HG02943 (cell line): ENCODE measurements at regions not wholly inside any gene's neighbourhood (a gene's known extent, or its start where the extent isn't known, plus 50 kb on each side); places are given as distances from the start of the nearest gene placed in this dataset.

ENCODE experiments used
- ATAC-seq: cut with Tn5 transposase; IDR thresholded peaks from one replicate; pipeline ENCODE4 v1.9.1; 2021; ENCODE audit warnings: mild to moderate bottlenecking, low read depth, moderate library complexity; ENCODE audit not compliant: unreplicated experiment

GRCh38 chr4:20575486-20575885, 124.8 kb upstream of the PACRGL start:
- no peak for ATAC-seq

DNA sequence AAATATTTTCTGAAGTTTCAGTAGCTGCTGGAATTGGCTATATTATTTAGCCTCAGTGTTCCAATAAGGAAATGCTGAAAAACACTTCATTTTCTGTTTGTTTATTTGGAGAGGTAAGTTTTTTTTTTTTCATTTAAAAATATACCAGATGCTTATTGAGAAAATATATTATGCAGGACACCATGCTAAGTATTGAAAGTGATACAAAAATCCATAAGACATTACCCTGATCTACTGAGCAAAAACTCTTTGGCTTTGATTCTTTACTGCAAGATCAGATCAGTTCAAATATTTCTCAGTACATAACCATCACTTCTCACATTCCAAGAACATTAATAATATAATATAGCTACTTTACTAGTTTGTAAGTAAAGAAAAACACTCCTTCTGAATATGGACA, 123.4 kb upstream of the PACRGL start:
- ATAC-seq: no peak

DNA sequence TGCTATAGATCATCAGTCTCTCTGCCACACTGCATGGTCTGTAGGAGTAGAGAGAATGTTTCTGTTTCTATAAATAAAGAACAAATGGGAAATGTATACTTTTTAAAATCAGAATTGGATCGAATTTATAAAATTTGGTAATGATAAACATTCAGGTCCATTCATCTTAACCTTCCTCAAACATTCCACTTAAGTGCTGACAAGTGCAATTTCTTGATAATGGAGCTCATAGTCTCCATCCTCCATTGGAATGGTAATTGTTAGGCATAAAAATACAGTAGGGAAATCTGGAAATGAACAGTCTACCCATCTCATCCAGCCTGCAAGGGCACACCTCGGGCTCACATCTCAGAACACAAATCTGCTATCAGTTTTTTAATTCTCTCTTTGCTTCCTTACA, 122.6 kb upstream of the PACRGL start:
- ATAC-seq: no peak

GRCh38 chr4:20580907-20581306, 119.4 kb upstream of the PACRGL start:
- ATAC-seq: no peak

DNA sequence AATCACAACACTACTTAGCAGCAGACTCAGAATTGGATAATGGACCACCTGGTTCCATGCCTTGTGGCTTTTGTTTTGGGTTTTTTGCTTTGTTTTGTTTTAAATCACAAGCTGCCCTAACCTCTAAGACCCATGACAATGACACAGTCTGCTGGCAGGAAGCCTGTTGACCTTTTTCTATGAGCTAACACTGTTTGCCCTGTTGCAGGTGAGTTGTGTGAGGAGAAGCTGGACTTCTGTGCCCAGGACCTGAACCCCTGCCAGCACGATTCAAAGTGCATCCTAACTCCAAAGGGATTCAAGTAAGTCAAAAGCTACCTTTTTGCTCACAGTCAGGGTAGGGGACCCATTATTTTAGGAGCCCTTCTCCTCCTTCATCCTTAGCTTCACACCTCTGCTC, 110.8 kb upstream of the PACRGL start:
- ATAC-seq: no peak

GRCh38 chr4:20590849-20591248, 109.4 kb upstream of the PACRGL start:
- no peak for ATAC-seq

DNA sequence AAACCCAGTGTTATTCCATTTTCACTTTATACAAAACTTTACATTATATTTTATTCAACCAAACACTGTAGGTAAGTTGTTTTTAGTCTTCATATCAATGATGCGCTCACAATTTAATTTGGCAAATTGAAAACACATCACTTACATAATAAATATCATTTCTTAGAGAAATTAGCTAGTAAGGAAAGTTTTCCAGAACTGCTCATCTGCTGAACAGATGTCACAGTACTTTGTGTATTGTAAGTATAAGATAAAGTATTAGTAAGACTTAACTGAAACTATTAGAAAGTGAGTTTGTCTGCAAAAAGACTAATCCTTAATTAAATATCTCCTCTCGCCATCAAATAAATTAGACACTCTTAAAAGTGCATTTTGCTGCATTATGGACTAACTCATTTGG, 108.7 kb upstream of the PACRGL start:
- no peak for ATAC-seq

DNA sequence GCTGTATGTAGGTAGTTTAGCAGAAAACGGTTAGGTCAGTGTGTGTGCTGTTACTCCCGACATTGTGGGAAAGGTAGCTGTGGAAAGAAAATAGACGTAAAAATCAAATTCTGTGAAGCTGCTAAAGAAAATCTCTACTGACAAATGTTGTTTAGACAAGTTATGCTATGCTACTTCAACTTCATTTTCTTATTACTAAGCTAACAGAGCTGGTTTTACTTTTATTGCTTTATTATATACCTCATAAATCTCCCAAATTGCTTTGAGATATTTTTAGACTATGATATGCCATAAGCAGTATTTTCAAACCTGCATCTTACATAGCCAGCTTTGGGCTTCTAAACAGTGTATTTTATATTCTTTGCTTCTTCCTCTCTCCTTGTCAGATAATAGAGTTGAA, 108.2 kb upstream of the PACRGL start:
- ATAC-seq: no peak

- no peak for ATAC-seq
Observed at GRCh38 chr4:20592663-20593062, 107.6 kb upstream of the PACRGL start.

- no peak for ATAC-seq
Observed at GRCh38 chr4:20598626-20599025, 101.6 kb upstream of the PACRGL start.

DNA sequence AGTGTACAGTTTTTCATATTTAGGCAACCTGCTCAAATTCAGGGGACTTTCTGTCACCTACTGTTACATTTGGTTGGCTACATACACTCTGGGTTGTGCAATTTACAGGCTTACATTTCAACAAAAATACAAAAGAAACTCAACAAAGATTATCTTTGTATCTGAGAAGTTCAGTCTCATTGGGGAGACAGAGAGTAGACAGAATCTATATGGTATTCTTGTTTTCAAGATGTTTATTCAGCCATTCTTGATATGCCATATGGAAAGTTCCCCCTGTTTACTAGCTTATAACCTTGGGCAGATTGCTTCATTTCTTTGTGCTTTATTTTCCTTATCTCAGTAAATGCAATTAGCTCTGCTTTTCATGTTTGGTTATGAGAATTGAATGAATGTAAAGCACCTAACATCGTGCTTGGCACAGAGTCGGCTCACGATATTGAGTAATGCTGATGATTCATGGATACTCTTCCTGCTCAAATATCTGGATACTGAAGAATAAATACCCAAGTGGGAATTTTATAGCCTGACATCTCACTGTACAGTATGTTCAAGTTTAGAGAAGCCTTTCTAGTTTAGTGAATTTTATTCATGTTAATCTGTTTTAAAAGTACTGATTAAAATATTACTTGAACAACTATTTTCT, 96.5 kb upstream of the PACRGL start:
- ATAC-seq: no peak

- ATAC-seq: no peak
Observed at GRCh38 chr4:20612313-20612712, 87.9 kb upstream of the PACRGL start.

DNA sequence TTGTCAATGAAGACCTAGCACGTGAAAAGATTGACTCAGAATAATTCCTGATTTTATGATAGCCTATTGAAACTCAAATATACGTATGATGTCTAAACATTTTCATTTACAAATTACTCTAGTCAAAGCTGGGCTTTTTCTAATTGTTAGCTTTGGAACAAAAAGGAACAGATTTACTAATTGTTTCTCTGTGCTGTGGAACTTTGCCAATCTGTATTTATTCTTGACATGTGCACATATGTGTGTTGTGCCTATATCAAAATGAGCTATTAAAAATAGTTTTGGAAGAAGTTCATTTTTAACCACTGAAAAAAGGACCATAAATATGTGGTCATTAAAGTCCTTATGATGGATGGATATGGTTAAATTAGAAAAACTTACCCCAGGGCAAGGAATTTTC, 85.4 kb upstream of the PACRGL start:
- no peak for ATAC-seq

- ATAC-seq: no peak
Observed at GRCh38 chr4:20615486-20616260, 84.6 kb upstream of the PACRGL start.

DNA sequence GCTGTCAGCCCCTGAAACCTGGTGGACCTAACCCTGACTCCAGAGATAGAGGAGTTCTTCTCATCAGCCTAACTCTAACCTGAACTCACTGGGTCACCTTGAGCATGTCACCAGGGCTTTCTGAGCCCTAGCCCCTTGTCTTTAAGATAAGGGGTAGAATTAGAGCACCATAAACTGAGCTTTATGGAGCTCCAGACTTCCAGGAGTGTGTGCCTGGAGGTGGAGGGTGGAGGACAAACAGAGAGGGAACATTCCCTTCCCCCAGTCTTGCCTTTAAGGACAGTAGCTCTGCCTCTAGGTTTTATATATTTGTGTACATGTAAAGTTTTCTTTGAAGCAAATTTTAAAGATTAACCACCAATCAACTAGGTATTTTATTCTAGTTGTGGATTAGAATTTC, 83.9 kb upstream of the PACRGL start:
- ATAC-seq: no peak

DNA sequence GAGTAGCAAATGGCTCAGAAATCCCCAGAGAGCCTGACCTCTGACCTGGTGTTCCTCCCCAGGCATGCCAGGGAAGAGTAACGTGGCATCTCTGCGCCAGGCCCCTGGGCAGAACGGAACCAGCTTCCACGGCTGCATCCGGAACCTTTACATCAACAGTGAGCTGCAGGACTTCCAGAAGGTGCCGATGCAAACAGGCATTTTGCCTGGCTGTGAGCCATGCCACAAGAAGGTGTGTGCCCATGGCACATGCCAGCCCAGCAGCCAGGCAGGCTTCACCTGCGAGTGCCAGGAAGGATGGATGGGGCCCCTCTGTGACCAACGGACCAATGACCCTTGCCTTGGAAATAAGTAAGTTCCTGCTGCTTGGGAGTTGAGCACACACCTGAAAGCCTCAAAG, 83.4 kb upstream of the PACRGL start:
- ATAC-seq: no peak

DNA sequence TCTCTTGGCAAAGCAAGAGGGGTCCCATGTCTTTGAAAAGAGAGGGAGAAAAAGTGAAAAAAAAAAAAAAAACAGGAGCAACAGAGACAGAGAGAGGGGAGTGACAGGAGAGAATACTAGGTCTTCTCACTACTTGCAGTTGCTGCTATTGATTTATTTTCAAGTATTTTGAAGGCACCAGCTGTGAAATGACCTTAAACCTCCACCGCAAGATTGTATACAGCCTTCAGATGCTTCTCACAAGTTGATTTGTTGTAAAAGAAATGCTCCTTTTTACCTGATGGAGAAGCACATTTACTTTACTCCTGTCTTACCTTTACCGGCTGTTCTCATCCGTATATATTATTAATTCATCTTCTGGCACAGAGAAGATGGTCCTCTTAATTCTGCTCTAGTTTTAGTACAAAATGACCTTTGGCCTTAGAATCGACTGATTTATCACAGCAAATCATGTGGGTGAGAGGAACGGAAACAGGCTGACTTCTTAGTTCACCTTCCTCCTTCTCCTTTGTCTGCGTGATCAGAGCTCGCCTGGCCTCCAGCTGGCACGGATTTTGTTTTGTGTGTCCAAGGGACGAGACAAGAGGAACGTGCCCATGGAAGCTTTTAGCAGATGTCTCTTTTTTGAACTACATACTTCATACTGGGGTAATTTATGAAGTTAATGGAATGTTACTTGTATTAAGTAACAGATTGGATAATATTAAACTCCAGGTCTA, 82.4 kb upstream of the PACRGL start:
- no peak for ATAC-seq

- no peak for ATAC-seq
Observed at GRCh38 chr4:20618731-20619130, 81.5 kb upstream of the PACRGL start.

DNA sequence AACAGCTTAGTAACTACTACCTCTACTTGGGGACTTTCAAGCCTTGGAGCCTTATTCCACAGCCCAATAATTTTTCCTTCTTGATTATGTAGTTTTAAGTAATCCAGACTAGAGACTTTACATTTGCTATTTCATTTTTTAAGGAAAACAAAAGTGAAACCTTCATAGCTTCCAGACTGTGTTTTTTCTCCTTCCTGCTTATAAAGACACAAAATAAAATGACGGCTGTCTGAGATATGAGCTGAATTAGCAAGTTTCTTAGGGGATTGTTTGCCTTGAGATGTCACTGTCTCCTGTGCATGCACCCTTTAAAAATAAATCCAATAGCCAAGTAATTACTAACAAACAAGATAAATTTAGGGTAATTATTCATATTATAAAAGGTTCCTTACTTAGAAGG, 78.8 kb upstream of the PACRGL start:
- no peak for ATAC-seq

DNA sequence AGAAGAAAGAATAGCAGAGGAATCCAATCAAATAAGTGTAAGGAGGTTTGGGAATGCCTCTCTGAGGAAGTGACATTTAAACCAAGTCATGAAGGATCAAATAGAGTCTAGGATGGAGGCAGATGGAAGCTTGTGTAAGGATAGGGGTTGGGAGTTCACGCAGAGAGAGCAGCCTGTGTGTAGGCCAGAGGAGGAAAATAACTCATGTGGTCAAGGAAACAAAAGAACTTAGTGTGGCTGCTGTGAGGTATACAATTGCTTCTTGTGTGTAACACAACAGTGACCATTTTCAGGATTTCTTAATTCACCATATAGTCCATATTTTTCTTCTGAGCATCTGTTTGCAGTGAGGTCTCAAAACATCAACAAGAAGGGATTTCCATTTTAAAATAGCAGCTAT, 77.6 kb upstream of the PACRGL start:
- ATAC-seq: no peak

DNA sequence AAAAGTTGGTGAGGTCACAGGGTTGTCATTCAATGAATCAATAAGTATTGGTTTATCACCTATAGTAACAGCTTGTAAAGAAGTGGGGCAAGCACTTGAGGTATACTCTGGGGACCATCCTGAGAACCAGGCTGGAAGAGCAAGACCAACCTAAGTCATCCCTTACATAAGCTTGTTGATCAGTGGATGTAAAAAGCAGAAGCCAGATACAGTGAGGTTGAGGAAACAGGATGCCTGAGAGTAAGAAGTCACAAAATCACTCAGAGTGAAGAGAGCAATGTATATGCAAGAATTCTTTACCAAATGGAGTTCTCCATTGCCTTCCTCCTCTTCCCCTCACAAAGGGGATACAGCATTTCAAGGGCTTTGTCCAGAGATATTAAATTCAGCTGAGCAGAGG, 76.3 kb upstream of the PACRGL start:
- ATAC-seq: no peak
